ENCODE measurements at regions not wholly inside any gene's neighbourhood (a gene's known extent, or its start where the extent isn't known, plus 50 kb on each side); places are given as distances from the start of the nearest gene placed in this dataset.

- no peaks in the 10 kb centered on the region for H3K4me1 ChIP-seq
- DNase-seq: no peak
- intact Hi-C loops (cut with DNase I): no loop called here
Observed at GRCh38 chr10:47127188-47127785, 172.7 kb upstream of the GDF10 start.

GRCh38 chr10:47130491-47130890 lies 169.5 kb upstream of the GDF10 start:
- ATAC-seq (no peak), DNase-seq (no peak)
- no peak for TF ChIP-seq CTCF (IDR thresholded peaks at IDR 0.05)
- Histone ChIP-seq H3K4me1 (peaks cover 0 to 12% of the 10 kb centered on the region in 2 donors), H3K9me3 (no peaks in the 10 kb centered on the region), H3K27ac (no peak overlapping the region), H3K36me3 (no peaks in the 10 kb centered on the region), H3K27me3 (no peaks in the 10 kb centered on the region), H3K4me3 (no peak overlapping the region)
- intact Hi-C loops (cut with DNase I): no loop called here

More at GRCh38 chr10:47127188-47127785, 172.7 kb upstream of the GDF10 start:
- no peak for ATAC-seq
- no peaks in the 10 kb centered on the region for H3K36me3 ChIP-seq
- TF ChIP-seq CTCF (IDR thresholded peaks at IDR 0.05): no peak
- H3K4me3 ChIP-seq: no peak overlapping the region
- H3K9me3 ChIP-seq: no peaks in the 10 kb centered on the region
- no peaks in the 10 kb centered on the region for H3K27me3 ChIP-seq
- no peak overlapping the region for H3K27ac ChIP-seq

- peak overlapping the region in 1 of 2 donors; percentile 21 for H3K27ac ChIP-seq
- TF ChIP-seq CTCF (IDR thresholded peaks at IDR 0.05): no peak
- ATAC-seq: peak; percentile 53
Observed at GRCh38 chr10:47133871-47134570, 166.0 kb upstream of the GDF10 start.

GRCh38 chr10:47136866-47137265 lies 163.1 kb upstream of the GDF10 start:
- peak; percentile 16 for ATAC-seq
- Histone ChIP-seq H3K9me3 (peaks cover 0 to 2% of the 10 kb centered on the region in 2 donors), H3K4me1 (peaks cover 0 to 12% of the 10 kb centered on the region in 2 donors), H3K36me3 (no peaks in the 10 kb centered on the region), H3K4me3 (no peak overlapping the region), H3K27me3 (no peaks in the 10 kb centered on the region), H3K27ac (peak overlapping the region in 1 of 2 donors; percentile 19)
- intact Hi-C loops (cut with DNase I): no loop called here
- DNase-seq: peak in 1 of 4 donors; percentile 44
- no peak for TF ChIP-seq CTCF (IDR thresholded peaks at IDR 0.05)

More at GRCh38 chr10:47133871-47134570, 166.0 kb upstream of the GDF10 start:
- intact Hi-C loops (cut with DNase I): no loop called here
- H3K27me3 ChIP-seq: no peaks in the 10 kb centered on the region
- peaks cover 0 to 12% of the 10 kb centered on the region in 2 donors for H3K4me1 ChIP-seq
- H3K36me3 ChIP-seq: no peaks in the 10 kb centered on the region
- H3K9me3 ChIP-seq: no peaks in the 10 kb centered on the region
- no peak overlapping the region for H3K4me3 ChIP-seq
- no peak for DNase-seq

- Histone ChIP-seq H3K9me3 (peaks cover 0 to 2% of the 10 kb centered on the region in 2 donors), H3K4me3 (no peak overlapping the region), H3K4me1 (peaks cover 0 to 12% of the 10 kb centered on the region in 2 donors), H3K36me3 (no peaks in the 10 kb centered on the region), H3K27me3 (no peaks in the 10 kb centered on the region), H3K27ac (peak overlapping the region in 1 of 2 donors; percentile 19)
- intact Hi-C loops (cut with DNase I): no loop called here
- no peak for TF ChIP-seq CTCF (IDR thresholded peaks at IDR 0.05)
- DNase-seq (no peak), ATAC-seq (peak; percentile 56)
Observed at GRCh38 chr10:47137311-47137851, 162.6 kb upstream of the GDF10 start.
